ENCODE measurements at regions not wholly inside any gene's neighbourhood (a gene's known extent, or its start where the extent isn't known, plus 50 kb on each side); places are given as distances from the start of the nearest gene placed in this dataset.

- TF ChIP-seq POLR2A (IDR thresholded peaks at IDR 0.05) (no peak), CTCF (IDR thresholded peaks at IDR 0.05) (no peak)
These were observed 443.7 kb upstream of the DYNLRB2 start for GRCh38 chr16:80097098-80097497.

Data from lower leg skin (tissue), 3 donors.